HL-60 (cell line): ENCODE measurements at regions not wholly inside any gene's neighbourhood (a gene's known extent, or its start where the extent isn't known, plus 50 kb on each side); places are given as distances from the start of the nearest gene placed in this dataset.

ENCODE experiments used
- DNase-seq, 2 experiments: peaks; one replicate each; pipeline ENCODE4 v3.0.0-alpha.2; 2010 to 2020; ENCODE audit warnings: low read depth in 1 of 2, low spot score in 1 of 2
- H3K27ac ChIP-seq: fragments of 250-450 bp; sonication (Bioruptor Pico); replicated peaks from 2 replicates; pipeline ENCODE4 v1.5.1; 2020; ENCODE audit warnings: mild to moderate bottlenecking, moderate library complexity
- H3K27me3 ChIP-seq: fragments of 250-450 bp; sonication (Bioruptor Pico); 2 replicates; pipeline ENCODE4 v1.5.1; 2021; ENCODE audit warnings: mild to moderate bottlenecking, moderate library complexity; ENCODE audit not compliant: insufficient read depth, poor library complexity, severe bottlenecking
- H3K4me3 ChIP-seq: replicated peaks from 2 replicates; pipeline ENCODE4 v1.5.1; 2011; ENCODE audit warnings: mild to moderate bottlenecking, control low read depth, low read length; ENCODE audit not compliant: insufficient read depth
- GABPA ChIP-seq: IDR thresholded peaks from 2 replicates; pipeline ENCODE4 v1.6.1; 2012; ENCODE audit warnings: low read depth
- POLR2AphosphoS5 ChIP-seq: IDR thresholded peaks from 2 replicates; pipeline ENCODE4 v1.6.1; 2012; ENCODE audit warnings: low read depth
- SPI1 ChIP-seq: IDR thresholded peaks from 2 replicates; pipeline ENCODE4 v1.6.1; 2012; ENCODE audit warnings: low read depth, mild to moderate bottlenecking, borderline replicate concordance
- TF ChIP-seq, protein P1 (sequence below): IDR thresholded peaks from one replicate; pipeline ENCODE4 v1.5.1; 2011; ENCODE audit warnings: low read length, control low read depth, inconsistent platforms; ENCODE audit not compliant: insufficient read depth
- TF ChIP-seq, protein P2 (sequence below): IDR thresholded peaks from 2 replicates; pipeline ENCODE4 v1.6.1; 2012; ENCODE audit warnings: low read depth; ENCODE audit not compliant: insufficient replicate concordance

DNA sequence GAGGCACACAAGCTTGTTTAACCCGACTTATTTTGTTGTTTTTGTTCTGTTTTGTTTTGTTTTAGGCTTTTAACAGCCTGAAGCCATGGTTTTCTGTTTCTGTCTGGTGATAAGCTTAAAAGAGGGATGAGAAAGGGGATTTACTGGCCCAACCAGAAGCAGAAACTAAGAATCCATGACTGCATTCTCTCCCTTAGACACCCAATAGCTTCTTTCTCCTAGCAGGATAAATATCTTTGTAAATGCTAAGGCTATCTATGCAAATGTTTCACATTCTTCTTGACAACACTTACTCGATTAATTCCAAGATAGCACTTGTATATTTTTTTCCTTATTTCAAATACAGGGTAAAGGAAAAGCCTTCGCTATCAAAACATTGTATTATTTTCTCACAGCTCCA is 53.7 kb upstream of the SMAD1 start:
- DNase-seq, result no peak
- no peak overlapping the region for H3K4me3 ChIP-seq
- TF ChIP-seq, protein P1, sequence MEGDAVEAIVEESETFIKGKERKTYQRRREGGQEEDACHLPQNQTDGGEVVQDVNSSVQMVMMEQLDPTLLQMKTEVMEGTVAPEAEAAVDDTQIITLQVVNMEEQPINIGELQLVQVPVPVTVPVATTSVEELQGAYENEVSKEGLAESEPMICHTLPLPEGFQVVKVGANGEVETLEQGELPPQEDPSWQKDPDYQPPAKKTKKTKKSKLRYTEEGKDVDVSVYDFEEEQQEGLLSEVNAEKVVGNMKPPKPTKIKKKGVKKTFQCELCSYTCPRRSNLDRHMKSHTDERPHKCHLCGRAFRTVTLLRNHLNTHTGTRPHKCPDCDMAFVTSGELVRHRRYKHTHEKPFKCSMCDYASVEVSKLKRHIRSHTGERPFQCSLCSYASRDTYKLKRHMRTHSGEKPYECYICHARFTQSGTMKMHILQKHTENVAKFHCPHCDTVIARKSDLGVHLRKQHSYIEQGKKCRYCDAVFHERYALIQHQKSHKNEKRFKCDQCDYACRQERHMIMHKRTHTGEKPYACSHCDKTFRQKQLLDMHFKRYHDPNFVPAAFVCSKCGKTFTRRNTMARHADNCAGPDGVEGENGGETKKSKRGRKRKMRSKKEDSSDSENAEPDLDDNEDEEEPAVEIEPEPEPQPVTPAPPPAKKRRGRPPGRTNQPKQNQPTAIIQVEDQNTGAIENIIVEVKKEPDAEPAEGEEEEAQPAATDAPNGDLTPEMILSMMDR, result no peak
- TF ChIP-seq SPI1, result no peak
- TF ChIP-seq GABPA, result no peak
- TF ChIP-seq, protein P2, sequence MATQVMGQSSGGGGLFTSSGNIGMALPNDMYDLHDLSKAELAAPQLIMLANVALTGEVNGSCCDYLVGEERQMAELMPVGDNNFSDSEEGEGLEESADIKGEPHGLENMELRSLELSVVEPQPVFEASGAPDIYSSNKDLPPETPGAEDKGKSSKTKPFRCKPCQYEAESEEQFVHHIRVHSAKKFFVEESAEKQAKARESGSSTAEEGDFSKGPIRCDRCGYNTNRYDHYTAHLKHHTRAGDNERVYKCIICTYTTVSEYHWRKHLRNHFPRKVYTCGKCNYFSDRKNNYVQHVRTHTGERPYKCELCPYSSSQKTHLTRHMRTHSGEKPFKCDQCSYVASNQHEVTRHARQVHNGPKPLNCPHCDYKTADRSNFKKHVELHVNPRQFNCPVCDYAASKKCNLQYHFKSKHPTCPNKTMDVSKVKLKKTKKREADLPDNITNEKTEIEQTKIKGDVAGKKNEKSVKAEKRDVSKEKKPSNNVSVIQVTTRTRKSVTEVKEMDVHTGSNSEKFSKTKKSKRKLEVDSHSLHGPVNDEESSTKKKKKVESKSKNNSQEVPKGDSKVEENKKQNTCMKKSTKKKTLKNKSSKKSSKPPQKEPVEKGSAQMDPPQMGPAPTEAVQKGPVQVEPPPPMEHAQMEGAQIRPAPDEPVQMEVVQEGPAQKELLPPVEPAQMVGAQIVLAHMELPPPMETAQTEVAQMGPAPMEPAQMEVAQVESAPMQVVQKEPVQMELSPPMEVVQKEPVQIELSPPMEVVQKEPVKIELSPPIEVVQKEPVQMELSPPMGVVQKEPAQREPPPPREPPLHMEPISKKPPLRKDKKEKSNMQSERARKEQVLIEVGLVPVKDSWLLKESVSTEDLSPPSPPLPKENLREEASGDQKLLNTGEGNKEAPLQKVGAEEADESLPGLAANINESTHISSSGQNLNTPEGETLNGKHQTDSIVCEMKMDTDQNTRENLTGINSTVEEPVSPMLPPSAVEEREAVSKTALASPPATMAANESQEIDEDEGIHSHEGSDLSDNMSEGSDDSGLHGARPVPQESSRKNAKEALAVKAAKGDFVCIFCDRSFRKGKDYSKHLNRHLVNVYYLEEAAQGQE, result no peak
- no peak for TF ChIP-seq POLR2AphosphoS5
- no peak overlapping the region for H3K27ac ChIP-seq
- peaks cover 3% of the 10 kb centered on the region for H3K27me3 ChIP-seq

DNA sequence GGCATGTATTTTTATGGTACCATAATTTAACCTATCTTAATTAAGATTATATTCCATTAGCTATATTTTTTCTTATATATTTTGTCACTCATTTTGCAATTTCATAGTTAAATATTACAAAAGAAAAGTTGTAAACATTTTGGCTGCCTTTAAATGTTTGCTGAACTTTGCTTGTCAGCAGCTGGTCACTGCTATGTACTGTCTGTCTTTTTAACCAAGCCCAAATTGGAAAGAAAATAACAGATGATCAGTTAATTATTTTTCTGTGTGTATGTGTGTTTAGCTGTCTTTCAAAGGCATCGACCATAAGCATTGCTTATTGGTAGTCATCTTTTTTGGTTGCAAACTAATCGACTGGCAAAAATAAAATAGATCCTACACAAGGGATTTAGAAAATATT is 54.4 kb upstream of the SMAD1 start:
- TF ChIP-seq POLR2AphosphoS5 (no peak), GABPA (no peak), SPI1 (no peak)
- TF ChIP-seq, protein P2, result no peak
- TF ChIP-seq, protein P1, result no peak
- no peak overlapping the region for H3K4me3 ChIP-seq
- DNase-seq, result no peak
- H3K27me3 ChIP-seq, result peaks cover 3% of the 10 kb centered on the region
- no peak overlapping the region for H3K27ac ChIP-seq

DNA sequence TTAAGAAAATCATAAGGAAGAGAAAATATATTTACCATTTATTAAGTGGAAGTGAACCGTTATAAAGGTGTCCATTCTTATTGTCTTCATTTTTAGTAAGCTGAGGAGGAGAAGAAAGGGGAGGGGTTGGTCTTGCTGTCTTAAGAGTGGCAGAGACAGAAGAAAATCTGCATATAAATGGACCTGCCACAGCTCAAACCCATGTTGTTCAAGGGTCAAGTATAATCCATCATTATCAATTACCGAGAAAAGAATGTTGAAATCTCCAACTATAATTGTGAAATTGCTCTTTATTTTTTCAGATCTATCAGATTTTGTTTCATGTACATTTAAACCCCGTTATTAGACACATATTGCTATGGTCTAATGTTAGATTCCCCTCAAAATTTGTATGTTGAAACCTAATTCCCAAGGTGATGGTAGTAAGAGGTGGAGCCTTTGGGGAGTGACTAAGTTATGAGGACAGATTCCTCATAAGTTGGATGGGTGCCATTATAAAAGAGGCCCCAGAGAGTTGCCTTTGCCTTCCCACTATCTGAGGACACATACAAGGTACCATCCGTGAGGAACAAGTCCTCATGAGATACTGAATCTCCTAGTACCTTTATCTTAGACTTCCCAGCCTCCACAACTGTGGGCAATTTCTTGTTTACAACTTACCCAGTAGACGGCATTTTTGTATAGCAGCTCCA is 58.5 kb upstream of the SMAD1 start:
- no peak overlapping the region for H3K27ac ChIP-seq
- no peak for DNase-seq
- H3K4me3 ChIP-seq, result no peak overlapping the region
- no peaks in the 10 kb centered on the region for H3K27me3 ChIP-seq
- no peak for TF ChIP-seq POLR2AphosphoS5

DNA sequence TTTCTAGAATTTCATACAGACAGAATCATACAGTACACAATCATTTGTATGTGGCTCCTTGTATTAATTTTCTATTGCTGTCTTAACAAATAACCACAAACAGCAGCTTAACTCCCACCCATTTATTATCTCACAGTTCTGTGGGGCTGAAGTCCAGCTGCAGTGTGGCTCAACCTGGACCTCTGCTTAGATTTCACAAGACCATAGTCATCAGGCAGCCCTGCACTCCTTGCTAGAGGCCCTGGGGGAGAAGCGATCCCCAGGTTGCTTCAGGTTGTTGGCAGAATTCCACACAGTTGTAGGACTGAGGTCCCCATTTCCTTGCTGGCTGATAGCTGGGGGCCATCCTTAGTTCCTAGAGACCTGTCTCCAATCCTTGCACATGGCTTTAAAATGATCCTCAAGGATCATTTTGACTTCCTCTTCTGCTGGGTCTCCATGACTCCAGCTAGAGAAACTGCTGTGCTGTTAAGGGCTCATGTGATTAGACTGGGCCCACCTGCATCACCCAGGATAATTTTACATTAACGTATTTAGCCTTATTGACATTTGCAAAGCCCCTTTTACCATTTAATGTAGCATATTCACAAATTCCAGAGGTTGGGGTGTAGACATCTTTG is 60.9 kb upstream of the SMAD1 start:
- Histone ChIP-seq H3K27ac (no peak overlapping the region), H3K27me3 (no peaks in the 10 kb centered on the region), H3K4me3 (no peak overlapping the region)
- DNase-seq, result no peak
- no peak for TF ChIP-seq POLR2AphosphoS5
- TF ChIP-seq, protein P2, result no peak
- no peak for TF ChIP-seq SPI1
- no peak for TF ChIP-seq GABPA
- TF ChIP-seq, protein P1, result no peak
